CD14-positive monocyte (primary cell): ENCODE measurements at regions not wholly inside any gene's neighbourhood (a gene's known extent, or its start where the extent isn't known, plus 50 kb on each side); places are given as distances from the start of the nearest gene placed in this dataset.

Experiments
- DNase-seq, 3 donors: peaks; one replicate each; pipeline ENCODE4 v3.0.0-alpha.2; 2011 to 2022
- H2AFZ ChIP-seq: 2 replicates; pipeline ENCODE4 v1.6.0; 2012; ENCODE audit warnings: mild to moderate bottlenecking, low read depth, low read length, inconsistent platforms; ENCODE audit not compliant: insufficient read depth, poor library complexity, severe bottlenecking
- H3K27ac ChIP-seq, 2 donors: 1 replicate in 1 of 2; 2 replicates in 1 of 2; pipeline ENCODE4 v1.5.1; 2012 to 2013; ENCODE audit warnings: low read length in 2 of 2, control low read depth in 1 of 2, inconsistent platforms in 1 of 2, low read depth in 1 of 2, mild to moderate bottlenecking in 1 of 2
- H3K27me3 ChIP-seq, 2 donors: one replicate each; pipeline versions ENCODE4 v1.6.0 to v1.6.1; 2011 to 2013; ENCODE audit warnings: low read length in 2 of 2; ENCODE audit not compliant: control insufficient read depth in 2 of 2, insufficient read depth in 2 of 2
- H3K36me3 ChIP-seq, 2 donors: replicated peaks in 1 of 2; 1 replicate in 1 of 2; 2 replicates in 1 of 2; pipeline versions ENCODE4 v1.5.1 to v1.6.1; 2012 to 2013; ENCODE audit warnings: low read length in 2 of 2, control low read depth in 1 of 2, inconsistent platforms in 1 of 2, mild to moderate bottlenecking in 1 of 2; ENCODE audit not compliant: insufficient read depth in 2 of 2, control insufficient read depth in 1 of 2
- H3K4me1 ChIP-seq, 2 donors: 1 replicate in 1 of 2; 2 replicates in 1 of 2; pipeline versions ENCODE4 v1.5.1 to v1.6.1; 2012 to 2013; ENCODE audit warnings: low read length in 2 of 2, control low read depth in 1 of 2, inconsistent platforms in 1 of 2, mild to moderate bottlenecking in 1 of 2, moderate library complexity in 1 of 2; ENCODE audit not compliant: insufficient read depth in 2 of 2, control insufficient read depth in 1 of 2
- H3K4me2 ChIP-seq: replicated peaks from 2 replicates; pipeline ENCODE3; 2012; ENCODE audit warnings: low read length, moderate library complexity, mild to moderate bottlenecking; ENCODE audit not compliant: poor library complexity, severe bottlenecking; ENCODE audit errors: extremely low read depth
- H3K4me3 ChIP-seq, 3 experiments: fragments of 200-600 bp in 1 of 3; sonication (generic) in 1 of 3; replicated peaks in 1 of 3; 1 replicate in 2 of 3; 2 replicates in 1 of 3; pipeline ENCODE4 v1.5.1; 2011 to 2013; ENCODE audit warnings: low read length in 3 of 3, mild to moderate bottlenecking in 3 of 3, control low read depth in 2 of 3, low read depth in 2 of 3, inconsistent platforms in 1 of 3, moderate library complexity in 1 of 3
- H3K79me2 ChIP-seq: 2 replicates; pipeline ENCODE4 v1.6.0; 2012; ENCODE audit warnings: mild to moderate bottlenecking, control low read depth, inconsistent platforms, low read length, moderate library complexity; ENCODE audit not compliant: insufficient read depth
- H3K9ac ChIP-seq: 2 replicates; pipeline ENCODE4 v1.6.0; 2017; ENCODE audit warnings: low read length, mild to moderate bottlenecking; ENCODE audit not compliant: insufficient read depth, poor library complexity, severe bottlenecking
- H3K9me3 ChIP-seq, 2 donors: replicated peaks in 1 of 2; 1 replicate in 1 of 2; 2 replicates in 1 of 2; pipeline versions ENCODE4 v1.5.1 to v1.6.1; 2012 to 2013; ENCODE audit warnings: low read length in 2 of 2, control low read depth in 1 of 2; ENCODE audit not compliant: control insufficient read depth in 1 of 2, insufficient read depth in 1 of 2
- H4K20me1 ChIP-seq: 2 replicates; pipeline ENCODE4 v1.6.0; 2012; ENCODE audit warnings: mild to moderate bottlenecking, low read length, control low read depth, moderate library complexity; ENCODE audit not compliant: insufficient read depth
- H3K27ac Mint-ChIP-seq, 7 donors: one replicate each; pipeline ENCODE4 v1.8.0; 2020; ENCODE audit warnings: mild to moderate bottlenecking in 7 of 7, mixed read lengths in 7 of 7, moderate library complexity in 6 of 7, inconsistent platforms in 2 of 7
- H3K27me3 Mint-ChIP-seq, 3 donors: one replicate each; pipeline ENCODE4 v1.8.0; 2021 to 2022; ENCODE audit warnings: low read depth in 3 of 3, mild to moderate bottlenecking in 3 of 3, mixed read lengths in 3 of 3, moderate library complexity in 3 of 3, inconsistent platforms in 1 of 3
- H3K36me3 Mint-ChIP-seq, 2 donors: one replicate each; pipeline ENCODE4 v1.8.0; 2020; ENCODE audit warnings: mixed read lengths in 2 of 2, inconsistent platforms in 1 of 2, mild to moderate bottlenecking in 1 of 2
- H3K4me1 Mint-ChIP-seq: one replicate; pipeline ENCODE4 v1.8.0; 2020; ENCODE audit warnings: mild to moderate bottlenecking, mixed read lengths
- H3K4me3 Mint-ChIP-seq, 2 donors: one replicate each; pipeline ENCODE4 v1.8.0; 2020; ENCODE audit warnings: mild to moderate bottlenecking in 2 of 2, mixed read lengths in 2 of 2, moderate library complexity in 1 of 2
- H3K9me3 Mint-ChIP-seq, 7 donors: one replicate each; pipeline ENCODE4 v1.8.0; 2020 to 2022; ENCODE audit warnings: mixed read lengths in 7 of 7, mild to moderate bottlenecking in 6 of 7, moderate library complexity in 6 of 7, inconsistent platforms in 2 of 7
- CTCF ChIP-seq: fragments of 200-600 bp; IDR thresholded peaks from one replicate; pipeline ENCODE4 v1.8.0; 2022; ENCODE audit warnings: antibody characterized with exemption, mild to moderate bottlenecking
- WGBS: methylation state at CpG from one replicate; pipeline ENCODE4 v1.1.5; 2013; ENCODE audit warnings: missing lambda C conversion rate; ENCODE audit not compliant: insufficient coverage; 5-methylcytosine and 5-hydroxymethylcytosine counted together
- intact Hi-C, 2 donors: fragments of 100-400 bp; cut with micrococcal nuclease; formaldehyde crosslinking; loops; one replicate each; pipeline versions ENCODE4 v1.15.0 to v1.15.1; 2023

GRCh38 chr5:125151150-125151900 lies 404.9 kb upstream of the ZNF608 start:
- peaks cover 3% of the 10 kb centered on the region for H3K4me1 Mint-ChIP-seq
- no peak overlapping the region for H3K27ac Mint-ChIP-seq
- H2AFZ ChIP-seq: no peak overlapping the region
- no peak overlapping the region for H3K4me3 ChIP-seq
- H3K9me3 ChIP-seq: no peaks in the 10 kb centered on the region
- H3K4me1 ChIP-seq: no peaks in the 10 kb centered on the region
- no peaks in the 10 kb centered on the region for H3K36me3 ChIP-seq
- H3K4me2 ChIP-seq: no peak overlapping the region
- peaks cover 0 to 6% (median 1%) of the 10 kb centered on the region in 3 donors for H3K27me3 Mint-ChIP-seq
- no peak for DNase-seq
- no peaks in the 10 kb centered on the region for H4K20me1 ChIP-seq
- intact Hi-C loops: no loop called here
- H3K27me3 ChIP-seq: no peaks in the 10 kb centered on the region
- WGBS: 80% methylated on average over 1 of the region's 4 CpGs
- TF ChIP-seq CTCF: no peak
- no peak overlapping the region for H3K27ac ChIP-seq
- no peaks in the 10 kb centered on the region for H3K79me2 ChIP-seq
- no peaks in the 10 kb centered on the region for H3K36me3 Mint-ChIP-seq
- H3K4me3 Mint-ChIP-seq: no peak overlapping the region
- peaks cover 0 to 11% (median 2%) of the 10 kb centered on the region in 7 donors for H3K9me3 Mint-ChIP-seq
- H3K9ac ChIP-seq: no peak overlapping the region

- TF ChIP-seq CTCF: no peak
- Mint-ChIP-seq H3K27me3 (peaks cover 0 to 6% (median 1%) of the 10 kb centered on the region in 3 donors), H3K4me1 (peaks cover 3% of the 10 kb centered on the region), H3K27ac (no peak overlapping the region), H3K9me3 (peaks cover 0 to 11% (median 0%) of the 10 kb centered on the region in 7 donors), H3K36me3 (no peaks in the 10 kb centered on the region), H3K4me3 (no peak overlapping the region)
- no peaks in the 10 kb centered on the region for H3K27me3 ChIP-seq
- no peaks in the 10 kb centered on the region for H3K9me3 ChIP-seq
- DNase-seq: no peak
- WGBS: no CpG with 5 or more reads among the region's 4 CpGs
- no peaks in the 10 kb centered on the region for H3K36me3 ChIP-seq
- H3K27ac ChIP-seq: no peak overlapping the region
- no peak overlapping the region for H3K9ac ChIP-seq
- no peaks in the 10 kb centered on the region for H3K4me1 ChIP-seq
- H2AFZ ChIP-seq: no peak overlapping the region
- no peaks in the 10 kb centered on the region for H4K20me1 ChIP-seq
- H3K4me2 ChIP-seq: no peak overlapping the region
- H3K79me2 ChIP-seq: no peaks in the 10 kb centered on the region
- intact Hi-C loops: no loop called here
- no peak overlapping the region for H3K4me3 ChIP-seq
Measured at GRCh38 chr5:125152044-125152443, 405.6 kb upstream of the ZNF608 start.
